ENCODE measurements at regions not wholly inside any gene's neighbourhood (a gene's known extent, or its start where the extent isn't known, plus 50 kb on each side); places are given as distances from the start of the nearest gene placed in this dataset.

DNA sequence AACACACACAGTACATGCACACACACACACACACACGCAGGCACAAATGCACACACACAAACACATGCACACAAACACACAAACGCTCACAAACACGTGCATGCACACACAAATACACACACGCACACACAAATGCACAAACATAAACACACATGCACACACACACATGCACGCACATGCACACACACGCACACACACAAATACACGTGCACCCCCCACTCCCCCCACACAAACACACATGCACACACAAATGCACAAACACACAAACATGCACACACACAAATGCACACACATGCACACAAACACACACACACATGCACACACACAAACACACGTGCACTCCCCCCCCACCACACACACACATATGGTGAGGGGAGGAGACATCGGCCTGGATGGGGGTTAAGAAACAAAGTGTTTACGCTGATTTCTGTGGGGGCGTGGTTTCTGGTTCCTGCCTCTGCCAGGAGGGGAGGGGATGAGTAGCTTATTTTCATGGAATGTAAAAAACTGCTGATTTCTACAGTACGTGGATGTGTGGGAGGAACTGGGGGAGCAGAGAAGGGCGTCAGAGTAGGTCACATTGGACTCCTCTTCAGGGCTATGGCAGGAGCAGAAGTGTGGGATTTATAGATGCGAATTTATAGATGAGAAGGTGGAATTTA is 607.2 kb downstream of the QKI start:
- H3K4me2 ChIP-seq: no peak overlapping the region
- H4K20me1 ChIP-seq (ENCODE audit: insufficient read depth): no peaks in the 10 kb centered on the region
- H3K4me1 ChIP-seq (ENCODE audit: low read depth, poor library complexity, severe bottlenecking): no peaks in the 10 kb centered on the region
- TF ChIP-seq CTCF (conservative IDR thresholded peaks at IDR 0.05; ENCODE audit: low read depth, low read length): no peak
- H2AFZ ChIP-seq (ENCODE audit: low read depth): no peak overlapping the region
- no peaks in the 10 kb centered on the region for H3K79me2 ChIP-seq (ENCODE audit: insufficient read depth, low read depth)
- no peak overlapping the region for H3K4me3 ChIP-seq (IDR thresholded peaks at IDR 0.05; ENCODE audit: insufficient read depth, low read depth, low read length)
- H3K36me3 ChIP-seq (ENCODE audit: insufficient read depth): no peaks in the 10 kb centered on the region
- no peak overlapping the region for H3K27ac ChIP-seq
- no peak overlapping the region for H3K9ac ChIP-seq
- H3K27me3 ChIP-seq (ENCODE audit: insufficient read depth, low read depth): no peaks in the 10 kb centered on the region

- no peak for TF ChIP-seq CTCF (conservative IDR thresholded peaks at IDR 0.05; ENCODE audit: low read depth, low read length)
- no peaks in the 10 kb centered on the region for H3K36me3 ChIP-seq (ENCODE audit: insufficient read depth)
- H3K9ac ChIP-seq: no peak overlapping the region
- no peak overlapping the region for H3K27ac ChIP-seq
- no peaks in the 10 kb centered on the region for H3K4me1 ChIP-seq (ENCODE audit: low read depth, poor library complexity, severe bottlenecking)
- no peaks in the 10 kb centered on the region for H3K27me3 ChIP-seq (ENCODE audit: insufficient read depth, low read depth)
- no peaks in the 10 kb centered on the region for H3K79me2 ChIP-seq (ENCODE audit: insufficient read depth, low read depth)
- H3K4me3 ChIP-seq (IDR thresholded peaks at IDR 0.05; ENCODE audit: insufficient read depth, low read depth, low read length): no peak overlapping the region
- no peak overlapping the region for H2AFZ ChIP-seq (ENCODE audit: low read depth)
- H4K20me1 ChIP-seq (ENCODE audit: insufficient read depth): no peaks in the 10 kb centered on the region
- H3K4me2 ChIP-seq: no peak overlapping the region
Measured at GRCh38 chr6:164020142-164020541, 605.6 kb downstream of the QKI start.

- TF ChIP-seq CTCF (conservative IDR thresholded peaks at IDR 0.05; ENCODE audit: low read depth, low read length): no peak
- no peaks in the 10 kb centered on the region for H3K27me3 ChIP-seq (ENCODE audit: insufficient read depth, low read depth)
Measured at GRCh38 chr6:164018133-164018532, 603.6 kb downstream of the QKI start.

GRCh38 chr6:164016056-164016455 is 601.5 kb downstream of the QKI start:
- H3K27me3 ChIP-seq (ENCODE audit: insufficient read depth, low read depth): no peaks in the 10 kb centered on the region
- TF ChIP-seq CTCF (conservative IDR thresholded peaks at IDR 0.05; ENCODE audit: low read depth, low read length): no peak
- no peaks in the 10 kb centered on the region for H3K4me1 ChIP-seq (ENCODE audit: low read depth, poor library complexity, severe bottlenecking)
- no peak overlapping the region for H3K4me3 ChIP-seq (IDR thresholded peaks at IDR 0.05; ENCODE audit: insufficient read depth, low read depth, low read length)
- H3K79me2 ChIP-seq (ENCODE audit: insufficient read depth, low read depth): no peaks in the 10 kb centered on the region
- H3K9ac ChIP-seq: no peak overlapping the region
- no peaks in the 10 kb centered on the region for H4K20me1 ChIP-seq (ENCODE audit: insufficient read depth)
- H3K27ac ChIP-seq: no peak overlapping the region
- H3K36me3 ChIP-seq (ENCODE audit: insufficient read depth): no peaks in the 10 kb centered on the region
- no peak overlapping the region for H3K4me2 ChIP-seq
- no peak overlapping the region for H2AFZ ChIP-seq (ENCODE audit: low read depth)

More at GRCh38 chr6:164018133-164018532, 603.6 kb downstream of the QKI start:
- Histone ChIP-seq H4K20me1 (ENCODE audit: insufficient read depth) (no peaks in the 10 kb centered on the region), H3K9ac (no peak overlapping the region), H3K4me1 (ENCODE audit: low read depth, poor library complexity, severe bottlenecking) (no peaks in the 10 kb centered on the region), H2AFZ (ENCODE audit: low read depth) (no peak overlapping the region), H3K27ac (no peak overlapping the region), H3K79me2 (ENCODE audit: insufficient read depth, low read depth) (no peaks in the 10 kb centered on the region), H3K4me2 (no peak overlapping the region), H3K4me3 (IDR thresholded peaks at IDR 0.05; ENCODE audit: insufficient read depth, low read depth, low read length) (no peak overlapping the region), H3K36me3 (ENCODE audit: insufficient read depth) (no peaks in the 10 kb centered on the region)
